Neural cell (in vitro differentiated cells): ENCODE measurements at regions not wholly inside any gene's neighbourhood (a gene's known extent, or its start where the extent isn't known, plus 50 kb on each side); places are given as distances from the start of the nearest gene placed in this dataset.

ENCODE experiments used
- CTCF ChIP-seq: fragments of 450-650 bp; IDR thresholded peaks from 2 replicates; pipeline ENCODE4 v1.5.1; 2014; ENCODE audit warnings: antibody characterized with exemption, mild to moderate bottlenecking, moderate library complexity; ENCODE audit not compliant: poor library complexity, severe bottlenecking
- EP300 ChIP-seq: fragments of 450-650 bp; conservative IDR thresholded peaks from 2 replicates; pipeline ENCODE4 v1.6.1; 2014; ENCODE audit warnings: antibody characterized with exemption, mild to moderate bottlenecking, moderate library complexity; ENCODE audit not compliant: poor library complexity, severe bottlenecking
- EZH2 ChIP-seq: fragments of 200-600, 300-800 bp; shearing (Covaris generic), sonication (generic); IDR thresholded peaks from 2 replicates; pipeline ENCODE4 v1.6.1; 2014; ENCODE audit warnings: antibody characterized with exemption, low read length, borderline replicate concordance, mild to moderate bottlenecking; ENCODE audit not compliant: insufficient read depth, poor library complexity, severe bottlenecking
- MXI1 ChIP-seq: fragments of 450-650 bp; conservative IDR thresholded peaks from 2 replicates; pipeline ENCODE4 v1.6.1; 2014; ENCODE audit warnings: antibody characterized with exemption, mild to moderate bottlenecking; ENCODE audit not compliant: poor library complexity, severe bottlenecking
- POLR2AphosphoS5 ChIP-seq: IDR thresholded peaks from 2 replicates; pipeline ENCODE4 v1.6.1; 2012
- RAD21 ChIP-seq: fragments of 450-650 bp; conservative IDR thresholded peaks from 2 replicates; pipeline ENCODE4 v1.6.1; 2014; ENCODE audit warnings: antibody characterized with exemption, mild to moderate bottlenecking, moderate library complexity
- TAF1 ChIP-seq: IDR thresholded peaks from 2 replicates; pipeline ENCODE4 v1.6.1; 2012; ENCODE audit warnings: low read depth
- TF ChIP-seq, protein P1 (sequence below): IDR thresholded peaks from 2 replicates; pipeline ENCODE4 v1.6.1; 2012; ENCODE audit warnings: borderline replicate concordance

- TF ChIP-seq CTCF, result no peak
- TF ChIP-seq, protein P1, sequence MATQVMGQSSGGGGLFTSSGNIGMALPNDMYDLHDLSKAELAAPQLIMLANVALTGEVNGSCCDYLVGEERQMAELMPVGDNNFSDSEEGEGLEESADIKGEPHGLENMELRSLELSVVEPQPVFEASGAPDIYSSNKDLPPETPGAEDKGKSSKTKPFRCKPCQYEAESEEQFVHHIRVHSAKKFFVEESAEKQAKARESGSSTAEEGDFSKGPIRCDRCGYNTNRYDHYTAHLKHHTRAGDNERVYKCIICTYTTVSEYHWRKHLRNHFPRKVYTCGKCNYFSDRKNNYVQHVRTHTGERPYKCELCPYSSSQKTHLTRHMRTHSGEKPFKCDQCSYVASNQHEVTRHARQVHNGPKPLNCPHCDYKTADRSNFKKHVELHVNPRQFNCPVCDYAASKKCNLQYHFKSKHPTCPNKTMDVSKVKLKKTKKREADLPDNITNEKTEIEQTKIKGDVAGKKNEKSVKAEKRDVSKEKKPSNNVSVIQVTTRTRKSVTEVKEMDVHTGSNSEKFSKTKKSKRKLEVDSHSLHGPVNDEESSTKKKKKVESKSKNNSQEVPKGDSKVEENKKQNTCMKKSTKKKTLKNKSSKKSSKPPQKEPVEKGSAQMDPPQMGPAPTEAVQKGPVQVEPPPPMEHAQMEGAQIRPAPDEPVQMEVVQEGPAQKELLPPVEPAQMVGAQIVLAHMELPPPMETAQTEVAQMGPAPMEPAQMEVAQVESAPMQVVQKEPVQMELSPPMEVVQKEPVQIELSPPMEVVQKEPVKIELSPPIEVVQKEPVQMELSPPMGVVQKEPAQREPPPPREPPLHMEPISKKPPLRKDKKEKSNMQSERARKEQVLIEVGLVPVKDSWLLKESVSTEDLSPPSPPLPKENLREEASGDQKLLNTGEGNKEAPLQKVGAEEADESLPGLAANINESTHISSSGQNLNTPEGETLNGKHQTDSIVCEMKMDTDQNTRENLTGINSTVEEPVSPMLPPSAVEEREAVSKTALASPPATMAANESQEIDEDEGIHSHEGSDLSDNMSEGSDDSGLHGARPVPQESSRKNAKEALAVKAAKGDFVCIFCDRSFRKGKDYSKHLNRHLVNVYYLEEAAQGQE, result no peak
- TF ChIP-seq POLR2AphosphoS5, result no peak
- no peak for TF ChIP-seq EZH2
- no peak for TF ChIP-seq EP300
- no peak for TF ChIP-seq TAF1
- TF ChIP-seq RAD21, result no peak
- no peak for TF ChIP-seq MXI1
These were observed 478.7 kb upstream of the REG3G start for GRCh38 chr2:78546843-78547242.
